Right renal pelvis (tissue), 4 donors: ENCODE measurements at regions not wholly inside any gene's neighbourhood (a gene's known extent, or its start where the extent isn't known, plus 50 kb on each side); places are given as distances from the start of the nearest gene placed in this dataset.
"Not testable (repeated sequence)": the region's sequence is repeated elsewhere in the genome, so short reads cannot be mapped to it uniquely, and the experiment has no call there.

ENCODE experiments used
- DNase-seq, 4 donors: peaks; one replicate each; pipeline ENCODE4 v3.0.0-alpha.2; 2013; ENCODE audit warnings: low read depth in 4 of 4, low spot score in 3 of 4, missing footprints in 1 of 4

DNA sequence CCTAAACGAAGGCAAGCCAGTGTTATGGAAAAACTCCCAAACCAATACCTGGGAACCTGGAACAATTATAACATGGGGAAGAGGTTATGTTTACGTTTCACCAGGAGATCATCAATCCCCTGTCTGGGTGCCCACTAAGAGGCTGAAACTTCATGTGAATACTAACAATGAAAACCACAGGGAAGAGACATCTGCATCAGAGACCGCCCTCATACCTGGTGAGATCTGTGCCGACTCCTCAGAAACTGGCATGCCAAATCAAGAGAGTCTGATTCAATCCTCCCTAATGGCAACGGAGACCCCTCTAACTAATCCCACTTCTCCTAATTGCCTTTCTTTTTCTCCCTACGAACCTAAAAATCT, 163.2 kb downstream of the IER5 start:
- no peak for DNase-seq

- not testable (repeated sequence) for DNase-seq
These were observed 165.1 kb downstream of the IER5 start for GRCh38 chr1:181253601-181254000.

GRCh38 chr1:181255270-181255929, 166.9 kb downstream of the IER5 start:
- DNase-seq: no peak

- DNase-seq: no peak
These were observed 168.6 kb downstream of the IER5 start for GRCh38 chr1:181257117-181257516.

DNA sequence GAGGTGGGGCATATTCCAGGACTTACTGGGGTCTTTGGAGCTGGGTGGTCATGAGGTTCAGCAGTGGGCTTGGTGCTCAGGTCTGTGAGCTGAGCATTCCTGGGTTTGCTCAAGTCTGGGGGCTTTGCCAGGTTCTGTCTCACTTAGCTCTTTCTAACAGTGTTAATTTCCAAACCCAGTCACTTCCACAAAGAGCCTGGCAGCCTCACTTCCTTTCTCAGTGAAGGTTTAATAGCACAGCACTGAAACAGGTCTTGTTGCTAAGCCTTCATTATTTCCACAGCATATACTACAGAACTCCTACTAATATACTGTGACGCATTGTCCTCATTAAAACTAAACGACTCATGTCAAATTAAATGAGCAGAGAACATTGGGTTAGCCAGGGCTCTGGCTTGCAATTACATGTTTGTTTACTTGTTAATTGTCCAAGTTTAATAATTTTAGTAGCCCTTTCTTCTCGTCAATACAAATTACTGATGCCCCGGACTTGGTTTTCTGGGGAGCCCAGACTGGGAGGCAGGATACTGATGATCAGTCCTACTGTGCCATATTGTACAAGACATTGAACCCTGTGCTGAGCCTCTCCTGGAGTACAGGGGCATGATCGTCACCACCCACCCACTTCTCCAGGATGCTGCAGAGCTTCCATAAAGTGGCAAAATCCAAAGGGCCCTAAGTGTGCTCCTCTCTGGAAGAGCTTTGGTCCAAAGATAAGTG, 170.7 kb downstream of the IER5 start:
- DNase-seq: no peak

DNA sequence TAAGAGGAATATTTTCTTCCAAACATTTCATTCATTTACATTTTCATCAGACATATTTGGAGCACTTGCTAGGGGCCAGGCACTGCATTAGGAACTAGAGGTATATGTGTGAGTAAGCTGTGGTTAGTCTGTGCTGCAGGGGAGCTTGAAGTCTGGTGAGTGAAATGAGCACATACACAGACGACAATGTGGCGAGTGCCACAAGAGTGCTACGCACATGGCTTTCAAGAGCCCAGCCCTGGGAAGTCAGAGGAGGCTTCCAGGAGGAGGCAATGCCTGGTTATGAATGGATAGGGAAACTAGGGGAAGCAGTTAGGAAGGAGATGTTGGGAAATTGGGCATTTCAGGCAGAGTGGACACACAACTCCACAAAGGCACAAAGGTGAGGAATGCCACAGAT, 171.8 kb downstream of the IER5 start:
- DNase-seq: no peak

DNA sequence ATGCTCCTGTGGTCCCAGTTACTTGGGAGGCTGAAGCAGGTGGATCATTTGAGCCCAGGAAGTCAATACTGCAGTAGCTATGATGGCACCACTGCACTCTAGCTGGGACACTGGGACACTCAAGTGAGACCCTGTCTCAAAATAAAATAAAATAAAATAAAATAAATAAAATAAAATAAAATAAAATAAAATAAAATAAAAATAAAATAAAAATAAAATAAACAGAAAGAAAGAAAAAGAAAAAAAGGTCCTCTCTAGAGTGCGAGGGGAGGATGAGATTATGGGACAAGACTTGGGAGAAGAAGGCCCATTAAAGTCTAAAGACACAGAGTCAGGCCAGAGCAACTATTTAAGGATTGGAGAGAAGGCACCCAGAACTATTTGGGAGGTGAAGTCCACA, 172.5 kb downstream of the IER5 start:
- DNase-seq: no peak

- DNase-seq: no peak
These were observed 173.6 kb downstream of the IER5 start for GRCh38 chr1:181262069-181262468.

DNA sequence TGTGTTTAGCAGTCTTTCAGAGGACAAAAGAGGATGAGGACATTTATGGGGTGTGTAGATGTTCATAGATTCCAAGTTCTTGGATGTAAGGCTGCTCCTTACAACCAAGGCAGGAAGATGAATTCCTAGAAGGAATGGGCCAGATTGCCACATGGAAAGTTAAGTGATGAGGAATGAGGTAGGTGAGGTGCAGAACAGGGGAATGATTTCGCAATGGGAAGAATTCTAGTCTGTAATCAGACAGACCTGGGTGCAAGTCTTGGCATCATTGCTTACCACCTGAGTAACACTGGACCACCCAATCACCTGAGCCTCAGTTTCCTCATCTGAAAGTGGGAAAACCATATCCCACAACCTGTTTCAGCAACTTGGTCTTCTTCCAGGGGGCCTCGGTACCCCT, 174.9 kb downstream of the IER5 start:
- DNase-seq: no peak

GRCh38 chr1:181264821-181265220, 176.3 kb downstream of the IER5 start:
- no peak for DNase-seq

DNA sequence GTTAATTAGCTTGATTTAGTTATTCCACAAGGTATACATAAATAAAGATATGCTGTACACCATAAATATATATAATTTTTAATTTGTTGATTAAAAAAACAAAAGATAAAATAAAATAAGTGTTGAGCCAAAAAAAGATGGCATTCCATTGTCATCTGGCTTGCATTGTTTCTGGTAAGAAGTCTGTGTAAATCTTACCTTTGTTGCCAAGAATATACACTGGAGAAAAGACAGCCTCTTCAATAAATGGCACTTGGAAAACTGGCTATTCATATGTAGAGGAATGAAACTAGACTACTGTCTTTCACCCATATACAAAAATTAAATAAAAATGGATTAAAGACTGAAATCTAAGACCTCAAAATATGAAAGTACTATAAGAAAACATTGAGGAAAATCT, 196.5 kb downstream of the IER5 start:
- no peak for DNase-seq

DNA sequence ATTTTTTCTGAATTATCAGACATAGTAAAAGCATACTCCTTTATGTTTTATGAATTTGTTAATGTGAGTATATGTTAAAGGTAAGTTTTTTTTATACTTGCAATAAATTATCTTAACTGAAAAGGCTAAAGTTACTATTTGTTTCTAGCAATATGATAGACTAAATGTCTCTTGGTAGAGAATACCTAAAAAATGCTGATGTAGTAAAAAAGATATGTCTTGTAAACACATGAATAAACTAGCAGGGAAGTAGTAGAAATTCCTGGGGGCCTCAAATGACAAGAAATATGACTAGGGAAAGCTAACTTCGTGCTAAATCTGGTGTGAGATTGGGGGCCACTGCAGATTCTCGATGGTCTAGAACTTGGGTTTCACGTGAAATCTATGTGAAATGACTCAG, 188.1 kb upstream of the CACNA1E start:
- DNase-seq: no peak

DNA sequence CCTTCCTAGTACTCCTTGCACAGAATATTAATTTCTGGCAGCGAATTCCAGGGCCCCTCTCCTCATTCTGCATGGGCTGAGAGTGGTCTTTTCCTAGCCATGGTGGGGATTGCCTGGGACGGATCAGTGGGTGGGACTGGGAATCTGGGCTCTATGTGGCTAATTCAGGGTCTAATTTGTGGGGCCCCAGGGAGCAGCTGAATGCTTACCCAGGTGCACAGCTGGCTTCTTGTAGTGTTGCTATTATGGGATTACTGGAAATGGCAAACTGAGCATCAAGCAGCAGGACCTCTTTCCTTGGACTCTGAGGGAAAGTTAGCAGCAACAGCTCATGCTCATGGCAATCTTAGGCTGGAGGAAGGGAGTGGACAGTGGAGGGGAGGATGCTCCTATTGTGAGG, 187.1 kb upstream of the CACNA1E start:
- DNase-seq: no peak

- no peak for DNase-seq
These were observed 175.2 kb upstream of the CACNA1E start for GRCh38 chr1:181308098-181308497.

DNA sequence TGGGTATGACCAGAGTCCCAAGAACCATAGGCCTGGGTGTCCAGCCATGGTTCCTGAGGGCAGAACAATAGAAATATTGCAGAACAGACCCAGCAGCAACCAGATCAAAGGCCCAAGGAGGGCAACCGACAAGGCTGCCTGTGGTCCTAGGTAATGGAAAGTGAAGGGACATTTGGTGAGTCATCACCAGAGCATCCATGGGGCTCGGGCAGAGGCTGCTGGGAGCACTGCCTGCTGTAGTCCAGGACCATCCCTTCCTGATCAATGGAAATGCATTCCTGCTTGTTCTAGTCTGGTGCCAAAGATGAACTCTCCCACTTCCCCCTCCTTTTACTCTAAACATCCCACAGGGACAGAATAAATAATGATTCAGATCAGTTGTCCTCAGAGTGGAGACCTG, 172.8 kb upstream of the CACNA1E start:
- no peak for DNase-seq

GRCh38 chr1:181312946-181313345, 170.4 kb upstream of the CACNA1E start:
- DNase-seq: no peak

DNA sequence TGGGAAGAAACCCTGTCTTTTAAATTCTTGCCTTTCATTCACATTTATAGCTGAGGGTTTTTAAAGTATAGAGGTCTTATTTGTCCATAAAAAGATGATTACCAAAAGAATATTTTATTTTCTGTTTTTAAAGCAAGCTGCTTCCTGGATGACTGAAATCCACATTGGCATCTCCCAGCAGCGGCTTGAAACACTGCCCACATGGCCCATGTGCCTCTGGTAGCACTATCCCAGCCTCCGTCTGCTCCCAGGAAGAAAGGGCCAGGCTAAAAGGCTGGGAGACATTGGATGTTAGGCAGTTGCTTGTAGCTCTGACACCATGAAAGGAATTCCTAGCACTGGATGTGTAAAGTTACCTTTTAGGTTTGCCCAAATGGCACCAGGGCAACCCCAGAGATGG, 169.9 kb upstream of the CACNA1E start:
- no peak for DNase-seq

GRCh38 chr1:181314010-181314409, 169.3 kb upstream of the CACNA1E start:
- no peak for DNase-seq

GRCh38 chr1:181314959-181315358, 168.4 kb upstream of the CACNA1E start:
- DNase-seq: no peak

DNA sequence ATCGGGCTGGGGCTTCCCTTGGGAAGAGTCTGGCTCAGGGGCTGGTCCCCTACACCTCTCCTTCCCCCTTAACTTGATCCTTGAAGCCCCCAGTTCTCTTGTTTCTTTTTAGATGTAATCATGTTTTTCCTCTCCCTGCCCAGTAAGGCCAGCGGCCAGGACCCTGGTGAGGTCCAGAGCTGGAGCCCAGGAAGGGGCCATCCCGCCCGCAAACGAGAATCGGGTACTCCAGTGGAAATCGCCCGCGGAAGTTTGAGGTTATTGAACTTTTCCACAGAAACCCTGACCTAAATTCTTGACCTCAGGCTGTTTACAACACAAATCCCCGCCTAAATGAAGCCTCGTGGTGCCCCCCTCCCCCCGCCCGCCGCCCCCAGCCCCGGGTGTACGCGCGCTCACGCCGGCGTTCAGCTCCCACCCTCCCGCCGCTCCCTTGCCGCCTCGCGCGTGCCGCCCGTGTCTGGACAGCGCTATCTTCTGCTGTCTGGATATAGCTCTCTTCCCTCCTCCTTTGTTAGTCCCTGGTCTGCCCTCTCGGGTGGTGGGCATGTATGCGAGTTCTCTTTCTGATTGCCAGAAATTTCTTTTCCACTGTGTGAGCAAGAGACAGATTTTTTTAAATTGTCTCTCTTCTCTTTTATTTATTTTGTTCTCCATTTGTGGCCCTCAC, 165.9 kb upstream of the CACNA1E start:
- no peak for DNase-seq

- no peak for DNase-seq
These were observed 165.1 kb upstream of the CACNA1E start for GRCh38 chr1:181318022-181318857.
